NCI-H2196 (cell line): ENCODE measurements at regions not wholly inside any gene's neighbourhood (a gene's known extent, or its start where the extent isn't known, plus 50 kb on each side); places are given as distances from the start of the nearest gene placed in this dataset.
"Not testable (repeated sequence)": the region's sequence is repeated elsewhere in the genome, so short reads cannot be mapped to it uniquely, and the experiment has no call there.

Experiments used
- DNase-seq: peaks from one replicate; lab custom pipeline; 2025; ENCODE audit not compliant: unreplicated experiment; lab: John Stamatoyannopoulos, UW

DNA sequence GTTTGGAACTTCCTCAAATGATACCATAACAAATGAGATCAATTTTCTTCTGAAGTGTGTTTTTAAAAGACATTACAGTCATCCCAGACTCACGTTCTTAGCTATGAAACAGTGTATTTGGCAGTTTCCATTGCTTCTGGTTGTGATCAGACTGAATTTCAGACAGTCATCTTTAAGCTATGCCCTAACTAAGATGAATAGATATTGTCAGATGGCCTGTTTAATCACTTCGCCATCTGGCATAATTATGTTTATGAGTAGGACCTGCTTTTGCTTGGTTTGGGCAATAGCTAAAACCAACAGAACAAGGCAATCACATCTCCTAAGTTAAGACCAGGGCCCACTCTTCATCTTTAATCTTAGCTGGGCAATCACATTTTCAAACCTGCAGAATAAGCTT lies 313.1 kb downstream of the SV2B start:
- peak; percentile 5 for DNase-seq

DNA sequence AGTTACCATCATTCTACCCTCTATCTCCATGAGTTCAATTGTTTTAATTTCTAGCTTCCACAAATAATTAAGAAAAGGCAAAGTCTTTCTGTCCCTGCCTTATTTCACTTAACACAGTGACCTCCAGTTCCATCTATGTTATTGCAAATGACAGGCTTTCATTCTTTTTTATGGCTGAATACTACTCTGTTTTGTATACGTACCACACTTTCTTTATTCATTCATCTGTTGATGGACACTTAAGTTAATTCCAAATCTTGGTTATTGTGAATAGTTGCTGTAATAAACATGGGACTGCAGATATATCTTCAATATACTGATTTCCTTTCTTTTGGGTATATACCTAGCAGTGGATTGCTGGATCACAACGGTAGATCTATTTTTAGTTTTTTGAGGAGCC lies 314.1 kb downstream of the SV2B start:
- DNase-seq, result no peak

DNA sequence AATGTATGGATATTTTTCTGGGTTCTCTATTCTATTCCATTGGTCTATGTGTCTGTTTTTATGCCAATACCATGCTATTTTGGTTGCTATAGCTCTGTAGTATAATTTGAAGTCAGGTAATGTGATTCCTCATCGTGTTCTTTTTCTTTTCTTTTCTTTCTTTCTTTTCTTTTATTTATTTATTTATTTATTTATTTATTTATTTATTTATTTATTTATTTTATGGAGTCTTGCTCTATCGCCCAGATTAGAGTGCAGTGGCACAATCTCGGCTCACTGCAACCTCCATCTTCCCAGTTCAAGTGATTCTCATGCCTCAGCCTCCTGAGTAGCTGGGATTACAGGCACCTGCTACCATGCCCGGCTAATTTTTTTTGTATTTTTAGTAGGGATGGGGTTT lies 315.2 kb downstream of the SV2B start:
- not testable (repeated sequence) for DNase-seq

- DNase-seq, result no peak
These were observed 320.6 kb downstream of the SV2B start for GRCh38 chr15:91420689-91421088.

DNA sequence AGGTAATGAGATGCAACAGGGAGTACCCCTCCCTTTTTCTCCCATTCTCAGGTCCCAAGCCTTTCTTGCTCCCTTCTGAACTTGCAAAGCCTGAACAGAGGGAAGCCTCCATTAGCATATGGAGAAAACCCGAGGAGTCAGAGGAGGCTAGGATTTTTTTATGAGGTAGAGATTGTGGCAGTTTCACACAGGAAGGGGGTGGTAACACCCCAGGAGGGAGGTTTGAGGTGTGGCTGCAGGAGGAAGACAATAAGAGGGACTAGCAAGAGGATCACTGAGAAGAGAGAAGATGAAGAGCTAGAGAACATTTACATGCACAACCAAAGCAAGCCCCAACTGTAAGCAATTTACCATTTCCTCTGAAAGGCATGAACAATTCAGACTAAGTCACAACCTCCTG lies 322.7 kb downstream of the SV2B start:
- no peak for DNase-seq

DNA sequence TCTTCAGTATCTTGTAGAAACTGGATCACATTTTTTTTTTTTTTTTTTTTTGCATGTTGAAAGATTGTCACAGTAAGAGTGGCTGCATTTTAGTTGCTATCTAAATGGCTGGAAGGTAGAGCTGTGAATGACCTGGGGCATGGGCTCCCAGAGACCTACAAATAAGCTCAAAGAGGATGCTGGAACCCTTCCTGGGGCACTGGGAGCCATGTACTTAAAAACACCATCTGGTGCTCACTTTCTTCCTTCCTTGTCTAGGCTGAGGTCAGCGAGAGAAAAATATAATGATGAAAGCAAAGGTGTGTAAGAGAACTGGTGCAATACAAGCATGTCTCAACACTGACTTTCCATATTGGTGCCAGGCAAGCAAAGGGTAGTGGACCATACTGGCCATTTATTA lies 323.9 kb downstream of the SV2B start:
- no peak for DNase-seq

DNA sequence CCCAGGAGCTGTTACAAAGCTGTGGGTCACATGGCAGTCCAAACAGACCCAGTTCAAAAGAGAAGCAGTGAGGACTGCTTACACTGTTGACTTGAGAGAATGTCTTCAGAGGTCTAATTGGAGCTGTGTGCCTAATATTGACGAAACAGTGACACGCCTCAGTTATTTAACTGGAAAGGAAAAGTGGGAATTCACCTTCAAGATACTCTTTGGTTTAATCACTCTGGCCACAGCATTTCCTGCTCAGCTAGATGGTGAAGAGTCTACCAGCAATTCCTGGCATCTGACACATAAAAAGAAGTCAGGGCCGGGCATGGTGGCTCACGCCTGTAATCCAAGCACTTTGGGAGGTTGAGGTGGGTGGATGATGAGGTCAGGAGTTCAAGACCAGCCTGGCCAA lies 326.4 kb downstream of the SV2B start:
- DNase-seq, result no peak

DNA sequence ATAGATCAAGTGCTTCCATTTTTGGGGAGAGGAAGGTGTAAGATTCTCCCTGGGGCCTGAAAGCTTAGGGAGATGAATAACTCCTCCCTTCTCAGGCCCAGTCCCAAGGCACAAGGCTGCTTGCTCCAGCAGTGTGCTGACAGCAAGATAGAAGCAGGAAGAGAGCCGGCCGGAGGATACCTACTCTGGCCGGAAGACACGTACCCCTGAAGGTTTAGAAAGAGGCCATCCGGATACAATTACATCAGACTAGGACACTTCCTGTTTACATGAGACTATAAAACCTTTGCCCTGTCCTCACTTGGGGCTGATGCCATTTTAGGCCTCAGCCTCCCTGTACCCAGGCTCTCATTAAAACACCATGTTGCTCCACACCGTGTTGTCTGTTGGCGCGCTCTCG lies 329.9 kb downstream of the SV2B start:
- no peak for DNase-seq

- no peak for DNase-seq
These were observed 331.1 kb downstream of the SV2B start for GRCh38 chr15:91431041-91431715.

- DNase-seq, result no peak
These were observed 335.1 kb downstream of the SV2B start for GRCh38 chr15:91435113-91435512.

- DNase-seq, result no peak
These were observed 344.6 kb downstream of the SV2B start for GRCh38 chr15:91444656-91445055.

DNA sequence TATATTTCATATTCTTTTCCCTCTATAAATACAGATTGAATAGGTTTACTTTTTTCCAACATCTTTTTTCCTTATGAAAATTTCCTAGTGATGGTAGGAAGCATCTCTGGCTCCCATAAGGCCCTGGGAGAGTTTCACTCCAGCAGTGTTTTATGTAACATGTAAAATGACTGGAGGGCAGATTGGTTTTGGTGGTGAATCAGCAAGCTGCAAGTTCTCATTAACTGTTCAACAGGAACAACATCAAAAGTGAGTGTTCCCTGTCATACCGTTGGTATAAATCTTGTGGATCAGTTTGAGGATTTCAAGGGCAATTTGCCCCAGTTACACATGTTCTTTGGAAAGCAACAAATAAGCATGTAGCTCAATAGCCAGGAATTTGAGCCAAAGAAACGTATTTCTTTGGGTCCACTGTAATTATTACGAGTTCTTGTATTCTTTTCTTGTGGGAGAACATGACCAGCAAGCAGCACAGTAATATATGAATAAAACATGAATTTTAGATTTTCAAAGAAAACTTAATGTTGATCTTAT lies 345.7 kb downstream of the SV2B start:
- DNase-seq, result no peak

DNA sequence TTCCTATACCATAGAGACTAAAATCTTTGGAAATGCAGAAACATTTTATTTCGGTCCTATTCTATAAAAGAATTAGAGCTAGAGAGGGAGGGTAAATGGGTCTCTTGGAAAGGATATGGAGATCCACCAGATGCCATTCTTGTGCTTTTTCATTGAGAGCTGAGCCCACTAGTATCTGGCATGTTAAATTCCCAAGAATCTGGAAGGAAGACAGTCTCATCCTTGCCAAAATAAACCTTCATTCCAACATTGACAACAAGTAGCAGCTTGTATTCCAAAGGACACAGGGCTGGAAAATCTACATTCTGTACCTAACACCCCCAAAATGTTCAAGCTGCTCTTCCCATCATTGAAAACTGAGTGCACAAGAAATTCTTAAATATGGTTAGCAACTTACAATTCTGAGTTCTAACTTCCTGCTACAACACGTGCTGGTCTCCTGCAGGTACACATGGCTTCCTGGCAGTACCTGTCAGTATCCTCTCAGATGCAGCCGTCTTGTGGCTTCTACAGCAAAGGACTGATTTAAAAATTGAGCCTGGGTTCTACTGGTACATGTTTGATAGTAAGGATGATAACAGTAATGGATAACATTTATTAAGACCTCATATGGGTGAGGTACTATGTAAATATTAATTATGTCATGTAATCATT lies 348.1 kb downstream of the SV2B start:
- DNase-seq, result no peak

GRCh38 chr15:91453376-91453775 lies 353.3 kb downstream of the SV2B start:
- DNase-seq, result not testable (repeated sequence)

GRCh38 chr15:91456251-91456718 lies 356.2 kb downstream of the SV2B start:
- no peak for DNase-seq

- DNase-seq, result no peak
These were observed 356.9 kb downstream of the SV2B start for GRCh38 chr15:91456921-91457320.

GRCh38 chr15:91461377-91461776 lies 361.3 kb downstream of the SV2B start:
- no peak for DNase-seq

DNA sequence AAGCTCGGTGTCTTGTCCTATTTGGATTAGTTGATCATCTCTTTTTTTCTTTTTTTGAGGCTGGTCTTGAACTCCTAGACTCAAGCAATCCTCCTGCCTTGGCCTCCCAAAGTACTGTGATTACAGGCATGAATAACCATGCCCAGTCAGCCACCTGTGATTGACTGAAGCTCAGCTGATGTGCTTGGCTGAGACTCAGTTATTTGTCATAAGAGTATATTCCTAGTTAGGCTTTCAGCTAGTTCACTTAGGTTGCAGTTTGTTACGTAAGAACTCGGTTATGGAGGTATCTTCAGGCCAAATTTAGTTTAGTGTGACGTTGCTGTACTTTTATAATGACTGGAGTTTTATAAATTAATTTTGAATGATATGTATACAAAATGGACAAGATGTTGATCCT lies 365.0 kb downstream of the SV2B start:
- no peak for DNase-seq

DNA sequence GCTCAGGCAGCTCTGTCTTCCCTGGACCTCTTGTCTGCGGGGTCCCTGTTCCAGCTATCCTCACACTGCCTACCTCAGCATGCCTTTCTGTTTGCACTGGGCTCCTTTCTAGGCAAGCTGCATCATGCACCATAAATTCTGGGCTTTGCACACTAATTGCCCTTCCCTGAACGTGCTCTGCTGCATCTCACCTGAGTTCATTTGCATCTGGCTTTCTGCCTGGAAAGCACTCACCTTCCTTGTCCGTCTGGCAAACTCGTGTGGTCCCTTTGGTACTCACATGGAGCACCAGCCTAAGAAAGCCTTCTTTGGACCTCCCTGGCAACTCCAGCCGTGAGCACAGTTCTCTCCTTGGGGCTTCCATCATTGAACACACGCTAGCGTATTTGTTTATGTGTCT lies 365.6 kb downstream of the SV2B start:
- DNase-seq, result peak; percentile 14

- no peak for DNase-seq
These were observed 369.0 kb downstream of the SV2B start for GRCh38 chr15:91468871-91469580.

- no peak for DNase-seq
These were observed 369.8 kb downstream of the SV2B start for GRCh38 chr15:91469632-91470567.
